Neural crest cell (in vitro differentiated cells): ENCODE measurements at regions not wholly inside any gene's neighbourhood (a gene's known extent, or its start where the extent isn't known, plus 50 kb on each side); places are given as distances from the start of the nearest gene placed in this dataset.

Source experiments
- DNase-seq: peaks from one replicate; pipeline ENCODE4 v3.0.0; 2021; ENCODE audit warnings: low read depth, mixed read lengths, low spot score
- H3K27ac Mint-ChIP-seq: one replicate; pipeline ENCODE4 v1.8.0; 2021; ENCODE audit warnings: mild to moderate bottlenecking, mixed read lengths; ENCODE audit not compliant: unreplicated experiment
- H3K27me3 Mint-ChIP-seq: 2 replicates; pipeline ENCODE4 v1.8.0; 2021; ENCODE audit warnings: low read depth, mild to moderate bottlenecking, mixed read lengths
- H3K36me3 Mint-ChIP-seq: 2 replicates; pipeline ENCODE4 v1.8.0; 2021; ENCODE audit warnings: low read depth, mild to moderate bottlenecking, mixed read lengths
- H3K4me1 Mint-ChIP-seq: 2 replicates; pipeline ENCODE4 v1.8.0; 2021; ENCODE audit warnings: mixed read lengths
- H3K4me3 Mint-ChIP-seq: one replicate; pipeline ENCODE4 v1.8.0; 2021; ENCODE audit warnings: mild to moderate bottlenecking, mixed read lengths
- H3K9me3 Mint-ChIP-seq: 2 replicates; pipeline ENCODE4 v1.8.0; 2021; ENCODE audit warnings: mixed read lengths
- CTCF ChIP-seq: fragments of 200-600 bp; sonication (generic); conservative IDR thresholded peaks from 2 replicates; pipeline ENCODE4 v1.5.0; 2021; ENCODE audit warnings: antibody characterized with exemption, mild to moderate bottlenecking

- no peak for DNase-seq
- Mint-ChIP-seq H3K27ac (no peak overlapping the region), H3K9me3 (no peaks in the 10 kb centered on the region), H3K4me3 (no peak overlapping the region), H3K36me3 (no peaks in the 10 kb centered on the region), H3K27me3 (no peaks in the 10 kb centered on the region), H3K4me1 (peaks cover 11% of the 10 kb centered on the region)
- TF ChIP-seq CTCF, result no peak
Observed at GRCh38 chr15:39454189-39454986, 126.5 kb upstream of the THBS1 start.

GRCh38 chr15:39455471-39455991, 125.3 kb upstream of the THBS1 start:
- H3K4me3 Mint-ChIP-seq, result no peak overlapping the region
- no peak for TF ChIP-seq CTCF

GRCh38 chr15:39456159-39456558, 124.7 kb upstream of the THBS1 start:
- H3K36me3 Mint-ChIP-seq, result no peaks in the 10 kb centered on the region
- H3K27ac Mint-ChIP-seq, result no peak overlapping the region
- peaks cover 2% of the 10 kb centered on the region for H3K9me3 Mint-ChIP-seq
- H3K27me3 Mint-ChIP-seq, result no peaks in the 10 kb centered on the region
- peaks cover 11% of the 10 kb centered on the region for H3K4me1 Mint-ChIP-seq
- TF ChIP-seq CTCF, result no peak
- H3K4me3 Mint-ChIP-seq, result no peak overlapping the region
- DNase-seq, result no peak

More at GRCh38 chr15:39455471-39455991, 125.3 kb upstream of the THBS1 start:
- Mint-ChIP-seq H3K36me3 (no peaks in the 10 kb centered on the region), H3K4me1 (peaks cover 11% of the 10 kb centered on the region), H3K9me3 (peaks cover under 1% of the 10 kb centered on the region), H3K27ac (no peak overlapping the region), H3K27me3 (no peaks in the 10 kb centered on the region)
- DNase-seq, result no peak

- Mint-ChIP-seq H3K4me3 (no peak overlapping the region), H3K27ac (no peak overlapping the region), H3K4me1 (peaks cover 11% of the 10 kb centered on the region), H3K36me3 (no peaks in the 10 kb centered on the region), H3K27me3 (no peaks in the 10 kb centered on the region), H3K9me3 (peaks cover 2% of the 10 kb centered on the region)
- no peak for DNase-seq
- no peak for TF ChIP-seq CTCF
Observed at GRCh38 chr15:39456582-39457330, 124.1 kb upstream of the THBS1 start.

GRCh38 chr15:39458131-39458530, 122.7 kb upstream of the THBS1 start:
- DNase-seq, result no peak
- H3K27me3 Mint-ChIP-seq, result no peaks in the 10 kb centered on the region
- H3K36me3 Mint-ChIP-seq, result no peaks in the 10 kb centered on the region
- H3K4me1 Mint-ChIP-seq, result peaks cover 11% of the 10 kb centered on the region
- H3K27ac Mint-ChIP-seq, result no peak overlapping the region
- peaks cover 6% of the 10 kb centered on the region for H3K9me3 Mint-ChIP-seq
- no peak for TF ChIP-seq CTCF
- no peak overlapping the region for H3K4me3 Mint-ChIP-seq
